ENCODE measurements at regions not wholly inside any gene's neighbourhood (a gene's known extent, or its start where the extent isn't known, plus 50 kb on each side); places are given as distances from the start of the nearest gene placed in this dataset.
"Not testable (repeated sequence)": the region's sequence is repeated elsewhere in the genome, so short reads cannot be mapped to it uniquely, and the experiment has no call there.

GRCh38 chr1:144532156-144532607, 60.5 kb upstream of the PPIAL4F start:
- not testable (repeated sequence) for H3K4me2 ChIP-seq (ENCODE audit: low read length); H3F3A ChIP-seq (ENCODE audit: insufficient read depth, low read length, poor library complexity, severe bottlenecking); H3K27me3 ChIP-seq (ENCODE audit: insufficient read depth, low read depth, low read length); H4K20me1 ChIP-seq (ENCODE audit: insufficient read depth); H3K4me3 ChIP-seq (ENCODE audit: low read length); H3K9me3 ChIP-seq (ENCODE audit: low read length); H3K9me2 ChIP-seq (ENCODE audit: insufficient read depth, low read length); H2AFZ ChIP-seq (ENCODE audit: low read depth, low read length); H3K79me2 ChIP-seq (replicated peaks; ENCODE audit: insufficient read depth, low read length); H3K27ac ChIP-seq (ENCODE audit: low read length); H3K36me3 ChIP-seq (ENCODE audit: insufficient read depth, low read length); H3K9ac ChIP-seq (ENCODE audit: low read length)
- peak; percentile 18 for TF ChIP-seq RAD21 (conservative IDR thresholded peaks at IDR 0.05)
- peak; percentile 58 for TF ChIP-seq CTCF (IDR thresholded peaks at IDR 0.05; ENCODE audit: poor library complexity, severe bottlenecking)
- peak; percentile 65 for TF ChIP-seq SMC3 (conservative IDR thresholded peaks at IDR 0.05; ENCODE audit: poor library complexity)

GRCh38 chr1:144533480-144533879, 59.2 kb upstream of the PPIAL4F start:
- H3K36me3 ChIP-seq (ENCODE audit: insufficient read depth, low read length); H2AFZ ChIP-seq (ENCODE audit: low read depth, low read length); H4K20me1 ChIP-seq (ENCODE audit: insufficient read depth): not testable (repeated sequence)

GRCh38 chr1:144534286-144534685, 58.4 kb upstream of the PPIAL4F start:
- not testable (repeated sequence) for H3K27me3 ChIP-seq (ENCODE audit: insufficient read depth, low read depth, low read length); H3K9me3 ChIP-seq (ENCODE audit: low read length); H2AFZ ChIP-seq (ENCODE audit: low read depth, low read length)

More at GRCh38 chr1:144533480-144533879, 59.2 kb upstream of the PPIAL4F start:
- H3K4me3 ChIP-seq (ENCODE audit: low read length); H3K4me2 ChIP-seq (ENCODE audit: low read length); H3K27ac ChIP-seq (ENCODE audit: low read length); H3K79me2 ChIP-seq (replicated peaks; ENCODE audit: insufficient read depth, low read length); H3F3A ChIP-seq (ENCODE audit: insufficient read depth, low read length, poor library complexity, severe bottlenecking); H3K9me2 ChIP-seq (ENCODE audit: insufficient read depth, low read length); H3K9me3 ChIP-seq (ENCODE audit: low read length); H3K9ac ChIP-seq (ENCODE audit: low read length); H3K27me3 ChIP-seq (ENCODE audit: insufficient read depth, low read depth, low read length): not testable (repeated sequence)

GRCh38 chr1:144536677-144537076, 56.0 kb upstream of the PPIAL4F start:
- not testable (repeated sequence) for H4K20me1 ChIP-seq (ENCODE audit: insufficient read depth); H3K36me3 ChIP-seq (ENCODE audit: insufficient read depth, low read length); H3K9me2 ChIP-seq (ENCODE audit: insufficient read depth, low read length); H3K9me3 ChIP-seq (ENCODE audit: low read length); H3K4me2 ChIP-seq (ENCODE audit: low read length); H3K27me3 ChIP-seq (ENCODE audit: insufficient read depth, low read depth, low read length); H3F3A ChIP-seq (ENCODE audit: insufficient read depth, low read length, poor library complexity, severe bottlenecking); H3K9ac ChIP-seq (ENCODE audit: low read length); H3K27ac ChIP-seq (ENCODE audit: low read length); H3K4me3 ChIP-seq (ENCODE audit: low read length); H2AFZ ChIP-seq (ENCODE audit: low read depth, low read length); H3K79me2 ChIP-seq (replicated peaks; ENCODE audit: insufficient read depth, low read length)

More at GRCh38 chr1:144534286-144534685, 58.4 kb upstream of the PPIAL4F start:
- not testable (repeated sequence) for H3K36me3 ChIP-seq (ENCODE audit: insufficient read depth, low read length); H3K9ac ChIP-seq (ENCODE audit: low read length); H3K4me3 ChIP-seq (ENCODE audit: low read length); H3K4me2 ChIP-seq (ENCODE audit: low read length); H3K9me2 ChIP-seq (ENCODE audit: insufficient read depth, low read length); H3K79me2 ChIP-seq (replicated peaks; ENCODE audit: insufficient read depth, low read length); H3K27ac ChIP-seq (ENCODE audit: low read length); H4K20me1 ChIP-seq (ENCODE audit: insufficient read depth); H3F3A ChIP-seq (ENCODE audit: insufficient read depth, low read length, poor library complexity, severe bottlenecking)

GRCh38 chr1:144537234-144537633, 55.5 kb upstream of the PPIAL4F start:
- H3K4me2 ChIP-seq (ENCODE audit: low read length); H3K9me3 ChIP-seq (ENCODE audit: low read length); H2AFZ ChIP-seq (ENCODE audit: low read depth, low read length); H3K36me3 ChIP-seq (ENCODE audit: insufficient read depth, low read length); H3K79me2 ChIP-seq (replicated peaks; ENCODE audit: insufficient read depth, low read length); H3K9ac ChIP-seq (ENCODE audit: low read length); H3K27ac ChIP-seq (ENCODE audit: low read length); H3K9me2 ChIP-seq (ENCODE audit: insufficient read depth, low read length); H3K4me3 ChIP-seq (ENCODE audit: low read length); H3F3A ChIP-seq (ENCODE audit: insufficient read depth, low read length, poor library complexity, severe bottlenecking); H3K27me3 ChIP-seq (ENCODE audit: insufficient read depth, low read depth, low read length); H4K20me1 ChIP-seq (ENCODE audit: insufficient read depth): not testable (repeated sequence)

- not testable (repeated sequence) for H3K9me2 ChIP-seq (ENCODE audit: insufficient read depth, low read length); H2AFZ ChIP-seq (ENCODE audit: low read depth, low read length); H3F3A ChIP-seq (ENCODE audit: insufficient read depth, low read length, poor library complexity, severe bottlenecking); H4K20me1 ChIP-seq (ENCODE audit: insufficient read depth); H3K79me2 ChIP-seq (replicated peaks; ENCODE audit: insufficient read depth, low read length); H3K9ac ChIP-seq (ENCODE audit: low read length); H3K9me3 ChIP-seq (ENCODE audit: low read length); H3K36me3 ChIP-seq (ENCODE audit: insufficient read depth, low read length); H3K4me2 ChIP-seq (ENCODE audit: low read length); H3K4me3 ChIP-seq (ENCODE audit: low read length); H3K27me3 ChIP-seq (ENCODE audit: insufficient read depth, low read depth, low read length); H3K27ac ChIP-seq (ENCODE audit: low read length)
Observed at GRCh38 chr1:144538736-144539135, 54.0 kb upstream of the PPIAL4F start.

- H3K9ac ChIP-seq (ENCODE audit: low read length); H3K36me3 ChIP-seq (ENCODE audit: insufficient read depth, low read length); H2AFZ ChIP-seq (ENCODE audit: low read depth, low read length); H3K27me3 ChIP-seq (ENCODE audit: insufficient read depth, low read depth, low read length); H3K79me2 ChIP-seq (replicated peaks; ENCODE audit: insufficient read depth, low read length); H3K4me2 ChIP-seq (ENCODE audit: low read length); H3K4me3 ChIP-seq (ENCODE audit: low read length); H3K27ac ChIP-seq (ENCODE audit: low read length); H4K20me1 ChIP-seq (ENCODE audit: insufficient read depth); H3F3A ChIP-seq (ENCODE audit: insufficient read depth, low read length, poor library complexity, severe bottlenecking); H3K9me3 ChIP-seq (ENCODE audit: low read length); H3K9me2 ChIP-seq (ENCODE audit: insufficient read depth, low read length): not testable (repeated sequence)
Observed at GRCh38 chr1:144539191-144539960, 53.3 kb upstream of the PPIAL4F start.
